NT2/D1 (cell line): ENCODE measurements at regions not wholly inside any gene's neighbourhood (a gene's known extent, or its start where the extent isn't known, plus 50 kb on each side); places are given as distances from the start of the nearest gene placed in this dataset.

Experiments used
- SUZ12 ChIP-seq: IDR thresholded peaks from 2 replicates; pipeline ENCODE4 v1.6.1; 2011; ENCODE audit not compliant: insufficient read length, insufficient read depth; ENCODE audit errors: extremely low read depth
- YY1 ChIP-seq: IDR thresholded peaks from 2 replicates; pipeline ENCODE4 v1.6.1; 2011; ENCODE audit not compliant: insufficient read length, insufficient read depth
- ZNF274 ChIP-seq: IDR thresholded peaks from 2 replicates; pipeline ENCODE4 v1.6.1; 2011; ENCODE audit warnings: mild to moderate bottlenecking, low read depth, low read length

DNA sequence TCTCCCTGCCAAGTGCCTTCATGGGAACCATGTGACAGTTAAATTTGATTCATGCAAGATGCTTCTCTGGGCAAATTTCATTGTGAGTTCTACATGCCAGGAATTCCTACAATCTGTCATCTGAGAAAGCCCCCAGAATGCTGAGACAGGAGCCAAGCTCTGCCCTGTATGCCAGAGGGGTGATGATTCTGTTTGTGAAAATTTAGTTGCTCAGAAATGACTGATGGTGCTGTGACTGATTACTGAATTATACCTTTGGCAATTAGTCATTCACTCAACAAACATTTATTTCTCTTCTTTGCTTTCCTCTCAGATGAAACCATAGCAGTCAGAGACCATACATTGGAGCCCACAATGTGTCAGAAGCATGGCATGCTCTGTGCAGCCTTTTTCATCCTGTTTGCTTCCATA is 69.0 kb upstream of the ZBED5 start:
- TF ChIP-seq SUZ12 (no peak), ZNF274 (no peak), YY1 (no peak)
